NB4 (cell line): ENCODE measurements at regions not wholly inside any gene's neighbourhood (a gene's known extent, or its start where the extent isn't known, plus 50 kb on each side); places are given as distances from the start of the nearest gene placed in this dataset.

Experiments used
- MYC ChIP-seq: IDR thresholded peaks from 2 replicates; pipeline ENCODE4 v1.6.1; 2011; ENCODE audit warnings: low read depth, low read length
- POLR2A ChIP-seq: IDR thresholded peaks from 2 replicates; pipeline ENCODE4 v1.6.1; 2011; ENCODE audit warnings: mild to moderate bottlenecking; ENCODE audit not compliant: insufficient read length; ENCODE audit errors: extremely low read depth
- TF ChIP-seq, protein P1 (sequence below): IDR thresholded peaks from one replicate; pipeline ENCODE4 v1.5.1; 2012; ENCODE audit warnings: low read depth, low read length

- TF ChIP-seq, protein P1, sequence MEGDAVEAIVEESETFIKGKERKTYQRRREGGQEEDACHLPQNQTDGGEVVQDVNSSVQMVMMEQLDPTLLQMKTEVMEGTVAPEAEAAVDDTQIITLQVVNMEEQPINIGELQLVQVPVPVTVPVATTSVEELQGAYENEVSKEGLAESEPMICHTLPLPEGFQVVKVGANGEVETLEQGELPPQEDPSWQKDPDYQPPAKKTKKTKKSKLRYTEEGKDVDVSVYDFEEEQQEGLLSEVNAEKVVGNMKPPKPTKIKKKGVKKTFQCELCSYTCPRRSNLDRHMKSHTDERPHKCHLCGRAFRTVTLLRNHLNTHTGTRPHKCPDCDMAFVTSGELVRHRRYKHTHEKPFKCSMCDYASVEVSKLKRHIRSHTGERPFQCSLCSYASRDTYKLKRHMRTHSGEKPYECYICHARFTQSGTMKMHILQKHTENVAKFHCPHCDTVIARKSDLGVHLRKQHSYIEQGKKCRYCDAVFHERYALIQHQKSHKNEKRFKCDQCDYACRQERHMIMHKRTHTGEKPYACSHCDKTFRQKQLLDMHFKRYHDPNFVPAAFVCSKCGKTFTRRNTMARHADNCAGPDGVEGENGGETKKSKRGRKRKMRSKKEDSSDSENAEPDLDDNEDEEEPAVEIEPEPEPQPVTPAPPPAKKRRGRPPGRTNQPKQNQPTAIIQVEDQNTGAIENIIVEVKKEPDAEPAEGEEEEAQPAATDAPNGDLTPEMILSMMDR = no peak
- TF ChIP-seq POLR2A = no peak
- TF ChIP-seq MYC = no peak
Measured at GRCh38 chr2:225725726-225726125, 326.2 kb downstream of the NYAP2 start.
